K562 (cell line): ENCODE measurements at regions not wholly inside any gene's neighbourhood (a gene's known extent, or its start where the extent isn't known, plus 50 kb on each side); places are given as distances from the start of the nearest gene placed in this dataset.

Experiments
- ATAC-seq: fragments of 200-7000 bp; cut with Tn5 transposase; 3 replicates; pipeline ENCODE4 v1.9.1; 2020; ENCODE audit warnings: moderate library complexity
- BruUV-seq: library from RNA; stranded (reverse); fragments of 400-500 nt; replicated peaks from 2 replicates; lab custom pipeline; 2021; lab: Mats Ljungman, UMichigan
- CTCF ChIA-PET: fragments of 300-600 bp; formaldehyde crosslinking; extraction: SDS; loops from one replicate; lab custom pipeline; 2021; ENCODE audit warnings: low intra/inter-chr PET ratio; lab: Yijun Ruan, JAX
- POLR2A ChIA-PET: fragments of 300-600, 350-650 bp; sonication (Branson Sonifier 250); formaldehyde crosslinking; extraction: SDS; loops from one replicate; lab custom pipeline; 2021; ENCODE audit warnings: antibody characterized with exemption, inconsistent platforms; lab: Yijun Ruan, JAX
- DNase-seq, 4 experiments: peaks; one replicate each; pipeline versions ENCODE4 v3.0.0 to v3.0.0-alpha.2; 2011 to 2018; ENCODE audit warnings: low spot score in 3 of 4, mixed read lengths in 3 of 4; ENCODE audit errors: extremely low read depth in 1 of 4
- FAIRE-seq: peaks from 2 replicates; lab custom pipeline; 2011; peaks lifted over from hg19 to GRCh38; lab: Jason Lieb, UNC
- H2AFZ ChIP-seq: 2 replicates; pipeline ENCODE4 v1.6.0; 2011; ENCODE audit warnings: low read depth, low read length, control low read depth, inconsistent platforms
- H3K27ac ChIP-seq: fragments of 200-600 bp; 3 replicates; pipeline ENCODE4 v1.8.0; 2011; ENCODE audit warnings: low read depth, mild to moderate bottlenecking, control low read depth, inconsistent platforms, low read length, moderate library complexity, mixed read lengths; ENCODE audit errors: extremely low read depth
- H3K27me3 ChIP-seq, 2 experiments: fragments of 300-600 bp in 1 of 2; 2 replicates in 1 of 2; 3 replicates in 1 of 2; pipeline versions ENCODE4 v1.6.0 to v1.8.0; 2011; ENCODE audit warnings: inconsistent platforms in 2 of 2, low read length in 2 of 2, mild to moderate bottlenecking in 1 of 2, mixed read lengths in 1 of 2, moderate library complexity in 1 of 2; ENCODE audit not compliant: control insufficient read depth in 2 of 2, insufficient read depth in 2 of 2
- H3K36me3 ChIP-seq: fragments of 300-600 bp; 3 replicates; pipeline ENCODE4 v1.8.0; 2011; ENCODE audit warnings: mild to moderate bottlenecking, low read length, inconsistent platforms; ENCODE audit not compliant: control insufficient read depth, insufficient read depth
- H3K4me1 ChIP-seq, 2 experiments: fragments of 200-600 bp in 1 of 2; replicated peaks in 1 of 2; 2 replicates in 1 of 2; 3 replicates in 1 of 2; pipeline versions ENCODE4 v1.5.1 to v1.8.0; 2011; ENCODE audit warnings: inconsistent platforms in 2 of 2, low read length in 2 of 2, mild to moderate bottlenecking in 1 of 2, mixed read lengths in 1 of 2, moderate library complexity in 1 of 2; ENCODE audit not compliant: control insufficient read depth in 2 of 2, insufficient read depth in 2 of 2
- H3K4me2 ChIP-seq: 2 replicates; pipeline ENCODE4 v1.6.1; 2011; ENCODE audit warnings: low read length, control low read depth, inconsistent platforms, mixed read lengths; ENCODE audit not compliant: insufficient read depth
- H3K4me3 ChIP-seq: fragments of 200-600 bp; sonication (generic), shearing (Covaris generic); 2 replicates; pipeline ENCODE4 v1.5.1; 2016; ENCODE audit warnings: control low read depth, inconsistent platforms
- H3K79me2 ChIP-seq: fragments of 200-600 bp; 3 replicates; pipeline ENCODE4 v1.8.0; 2011; ENCODE audit warnings: low read length, inconsistent platforms; ENCODE audit not compliant: control insufficient read depth, insufficient read depth
- H3K9ac ChIP-seq, 2 experiments: 2 replicates each; pipeline versions ENCODE4 v1.6.0 to v1.6.1; 2011; ENCODE audit warnings: low read depth in 2 of 2, low read length in 2 of 2, control low read depth in 1 of 2, inconsistent platforms in 1 of 2, mild to moderate bottlenecking in 1 of 2, mixed read lengths in 1 of 2; ENCODE audit not compliant: insufficient read depth in 1 of 2
- H3K9me1 ChIP-seq: one replicate; pipeline ENCODE4 v1.6.0; 2011; ENCODE audit warnings: inconsistent platforms, mild to moderate bottlenecking, low read length, moderate library complexity; ENCODE audit not compliant: control insufficient read depth, insufficient read depth
- H3K9me3 ChIP-seq: replicated peaks from 2 replicates; pipeline ENCODE4 v1.5.1; 2011; ENCODE audit warnings: low read depth, low read length, inconsistent platforms; ENCODE audit not compliant: control insufficient read depth, insufficient read depth
- H4K20me1 ChIP-seq: replicated peaks from 2 replicates; pipeline ENCODE4 v1.6.1; 2011; ENCODE audit warnings: low read length, inconsistent platforms, mixed read lengths; ENCODE audit not compliant: control insufficient read depth, insufficient read depth
- CREBBP ChIP-seq: IDR thresholded peaks from one replicate; pipeline ENCODE4 v1.6.1; 2012; ENCODE audit warnings: low read depth, mild to moderate bottlenecking, control low read depth, inconsistent platforms, low read length
- DMBX1 ChIP-seq: fragments of 250-450 bp; sonication (Bioruptor Pico); IDR thresholded peaks from 2 replicates; pipeline ENCODE4 v1.8.0; 2022; ENCODE audit warnings: inconsistent platforms, mild to moderate bottlenecking, moderate library complexity, borderline replicate concordance
- MCM3 ChIP-seq: fragments of 450-650 bp; IDR thresholded peaks from 2 replicates; pipeline ENCODE4 v1.6.1; 2016
- NFXL1 ChIP-seq: fragments of 450-650 bp; formaldehyde crosslinking; IDR thresholded peaks from 2 replicates; pipeline ENCODE4 v1.4.0; 2021; ENCODE audit warnings: mild to moderate bottlenecking
- NUFIP1 ChIP-seq: fragments of 450-650 bp; IDR thresholded peaks from 2 replicates; pipeline ENCODE4 v1.6.1; 2018; ENCODE audit not compliant: partially characterized antibody
- RFX5 ChIP-seq: IDR thresholded peaks from 2 replicates; pipeline ENCODE4 v1.6.1; 2011; ENCODE audit warnings: low read depth, mild to moderate bottlenecking, improper control_type of control experiment, low read length
- ZEB2 ChIP-seq: fragments of 450-650 bp; IDR thresholded peaks from 2 replicates; pipeline ENCODE4 v1.6.1; 2016
- ZFX ChIP-seq: sonication (generic); formaldehyde crosslinking; IDR thresholded peaks from 2 replicates; pipeline ENCODE4 v1.8.0; 2022; ENCODE audit warnings: mild to moderate bottlenecking, missing genetic modification reagents, moderate library complexity
- WGBS: fragments of 100-300 bp; shearing (Covaris generic); methylation state at CpG from one replicate; pipeline ENCODE4 v1.1.6; 2016; ENCODE audit warnings: low coverage, mixed read lengths; ENCODE audit not compliant: insufficient coverage; ENCODE audit errors: missing lambda C conversion rate; 5-methylcytosine and 5-hydroxymethylcytosine counted together
- in situ Hi-C: fragments of 300-500 bp; cut with MboI; formaldehyde crosslinking; loops from 4 replicates; pipeline ENCODE4 v1.15.0; 2018; ENCODE audit warnings: inconsistent platforms, mixed read lengths
- intact Hi-C: fragments of 100-400 bp; cut with micrococcal nuclease; formaldehyde crosslinking; loops from 2 replicates; pipeline ENCODE4 v1.14.2; 2022
- TF ChIP-seq, protein P1 (sequence below): fragments of 250-450 bp; sonication (Bioruptor Pico); IDR thresholded peaks from 2 replicates; pipeline ENCODE4 v1.8.0; 2022; ENCODE audit warnings: moderate library complexity, mild to moderate bottlenecking, inconsistent platforms
- TF ChIP-seq, protein P2 (sequence below), 2 experiments: IDR thresholded peaks; 2 replicates each; pipeline ENCODE4 v1.6.1; 2011; ENCODE audit warnings: borderline replicate concordance in 1 of 2, control low read depth in 1 of 2, low read depth in 1 of 2, low read length in 1 of 2, mild to moderate bottlenecking in 1 of 2, mixed read lengths in 1 of 2, moderate library complexity in 1 of 2; ENCODE audit not compliant: insufficient read depth in 1 of 2, insufficient read length in 1 of 2, poor library complexity in 1 of 2, severe bottlenecking in 1 of 2; ENCODE audit errors: extremely low read depth in 1 of 2
- TF ChIP-seq, protein P3 (sequence below): sonication (generic); formaldehyde crosslinking; IDR thresholded peaks from 2 replicates; pipeline ENCODE4 v1.8.1; 2023; ENCODE audit warnings: mild to moderate bottlenecking, missing genetic modification reagents
- TF ChIP-seq, protein P4 (sequence below): fragments of 250-450 bp; sonication (Bioruptor Pico); IDR thresholded peaks from 2 replicates; pipeline ENCODE4 v1.8.0; 2022; ENCODE audit warnings: inconsistent platforms, mild to moderate bottlenecking, moderate library complexity, borderline replicate concordance
- TF ChIP-seq, protein P5 (sequence below): sonication (generic); formaldehyde crosslinking; IDR thresholded peaks from 2 replicates; pipeline ENCODE4 v1.8.0; 2022; ENCODE audit warnings: mild to moderate bottlenecking, missing genetic modification reagents
- TF ChIP-seq, protein P6 (sequence below): sonication (generic); formaldehyde crosslinking; IDR thresholded peaks from 2 replicates; pipeline ENCODE4 v1.8.0; 2022; ENCODE audit warnings: mild to moderate bottlenecking, missing genetic modification reagents, borderline replicate concordance
- TF ChIP-seq, protein P7 (sequence below): sonication (generic); formaldehyde crosslinking; IDR thresholded peaks from 2 replicates; pipeline ENCODE4 v1.5.0; 2020; ENCODE audit warnings: missing genetic modification reagents

DNA sequence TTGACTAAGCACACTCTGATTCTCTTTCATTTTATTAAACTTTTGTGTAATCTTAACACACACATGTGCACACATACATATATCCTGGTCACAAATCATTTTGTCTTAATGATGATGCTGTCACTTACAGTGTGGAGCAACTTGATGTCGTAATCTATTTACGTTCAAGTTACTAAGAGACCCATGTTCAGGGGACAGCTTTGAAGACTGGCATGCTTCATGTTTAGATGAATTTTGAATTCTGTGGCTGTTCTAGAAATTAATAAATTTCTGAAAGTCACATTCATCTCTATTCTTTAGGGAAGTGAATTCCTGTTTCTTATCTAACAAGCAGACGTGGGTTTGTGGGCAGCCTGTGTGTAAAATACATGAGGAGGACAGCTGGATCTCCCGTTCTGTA lies 1637.8 kb downstream of the PLA2G4A start:
- H3K4me1 ChIP-seq, result no peaks in the 10 kb centered on the region
- H3K79me2 ChIP-seq, result no peaks in the 10 kb centered on the region
- in situ Hi-C loops (no loop called here), intact Hi-C loops (no loop called here)
- no peak overlapping the region for H3K4me3 ChIP-seq
- H3K4me2 ChIP-seq, result no peak overlapping the region
- no TSS peak for BruUV-seq
- no peak overlapping the region for H3K9ac ChIP-seq
- POLR2A ChIA-PET, result no interaction called here
- no peaks in the 10 kb centered on the region for H4K20me1 ChIP-seq
- no peaks in the 10 kb centered on the region for H3K36me3 ChIP-seq
- no peak for FAIRE-seq
- ATAC-seq, result no peak
- CTCF ChIA-PET, result no interaction called here
- WGBS, result 0% methylated on average over 4 of the region's 4 CpGs
- no peaks in the 10 kb centered on the region for H3K27me3 ChIP-seq
- H2AFZ ChIP-seq, result no peak overlapping the region
- no peak for DNase-seq
- H3K9me1 ChIP-seq, result no peaks in the 10 kb centered on the region
- no peak overlapping the region for H3K27ac ChIP-seq
- H3K9me3 ChIP-seq, result no peaks in the 10 kb centered on the region
- TF ChIP-seq, protein P1, sequence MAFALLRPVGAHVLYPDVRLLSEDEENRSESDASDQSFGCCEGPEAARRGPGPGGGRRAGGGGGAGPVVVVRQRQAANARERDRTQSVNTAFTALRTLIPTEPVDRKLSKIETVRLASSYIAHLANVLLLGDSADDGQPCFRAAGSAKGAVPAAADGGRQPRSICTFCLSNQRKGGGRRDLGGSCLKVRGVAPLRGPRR (CRISPR knock-in tag), result no peak
- TF ChIP-seq MCM3 (no peak), RFX5 (no peak), NUFIP1 (no peak), ZFX (no peak), ZEB2 (no peak), CREBBP (no peak), NFXL1 (no peak), DMBX1 (no peak)
- TF ChIP-seq, protein P2, sequence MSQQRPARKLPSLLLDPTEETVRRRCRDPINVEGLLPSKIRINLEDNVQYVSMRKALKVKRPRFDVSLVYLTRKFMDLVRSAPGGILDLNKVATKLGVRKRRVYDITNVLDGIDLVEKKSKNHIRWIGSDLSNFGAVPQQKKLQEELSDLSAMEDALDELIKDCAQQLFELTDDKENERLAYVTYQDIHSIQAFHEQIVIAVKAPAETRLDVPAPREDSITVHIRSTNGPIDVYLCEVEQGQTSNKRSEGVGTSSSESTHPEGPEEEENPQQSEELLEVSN (IDR thresholded peaks at IDR 0.05; ENCODE audit: borderline replicate concordance in 1 of 2, extremely low read depth in 1 of 2, insufficient read depth in 1 of 2, insufficient read length in 1 of 2, low read depth in 1 of 2, low read length in 1 of 2, poor library complexity in 1 of 2, severe bottlenecking in 1 of 2), result no peak
- TF ChIP-seq, protein P3, sequence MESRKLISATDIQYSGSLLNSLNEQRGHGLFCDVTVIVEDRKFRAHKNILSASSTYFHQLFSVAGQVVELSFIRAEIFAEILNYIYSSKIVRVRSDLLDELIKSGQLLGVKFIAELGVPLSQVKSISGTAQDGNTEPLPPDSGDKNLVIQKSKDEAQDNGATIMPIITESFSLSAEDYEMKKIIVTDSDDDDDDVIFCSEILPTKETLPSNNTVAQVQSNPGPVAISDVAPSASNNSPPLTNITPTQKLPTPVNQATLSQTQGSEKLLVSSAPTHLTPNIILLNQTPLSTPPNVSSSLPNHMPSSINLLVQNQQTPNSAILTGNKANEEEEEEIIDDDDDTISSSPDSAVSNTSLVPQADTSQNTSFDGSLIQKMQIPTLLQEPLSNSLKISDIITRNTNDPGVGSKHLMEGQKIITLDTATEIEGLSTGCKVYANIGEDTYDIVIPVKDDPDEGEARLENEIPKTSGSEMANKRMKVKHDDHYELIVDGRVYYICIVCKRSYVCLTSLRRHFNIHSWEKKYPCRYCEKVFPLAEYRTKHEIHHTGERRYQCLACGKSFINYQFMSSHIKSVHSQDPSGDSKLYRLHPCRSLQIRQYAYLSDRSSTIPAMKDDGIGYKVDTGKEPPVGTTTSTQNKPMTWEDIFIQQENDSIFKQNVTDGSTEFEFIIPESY (CRISPR knock-in tag), result no peak
- TF ChIP-seq, protein P4, sequence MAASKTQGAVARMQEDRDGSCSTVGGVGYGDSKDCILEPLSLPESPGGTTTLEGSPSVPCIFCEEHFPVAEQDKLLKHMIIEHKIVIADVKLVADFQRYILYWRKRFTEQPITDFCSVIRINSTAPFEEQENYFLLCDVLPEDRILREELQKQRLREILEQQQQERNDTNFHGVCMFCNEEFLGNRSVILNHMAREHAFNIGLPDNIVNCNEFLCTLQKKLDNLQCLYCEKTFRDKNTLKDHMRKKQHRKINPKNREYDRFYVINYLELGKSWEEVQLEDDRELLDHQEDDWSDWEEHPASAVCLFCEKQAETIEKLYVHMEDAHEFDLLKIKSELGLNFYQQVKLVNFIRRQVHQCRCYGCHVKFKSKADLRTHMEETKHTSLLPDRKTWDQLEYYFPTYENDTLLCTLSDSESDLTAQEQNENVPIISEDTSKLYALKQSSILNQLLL (CRISPR knock-in tag), result no peak
- TF ChIP-seq, protein P5, sequence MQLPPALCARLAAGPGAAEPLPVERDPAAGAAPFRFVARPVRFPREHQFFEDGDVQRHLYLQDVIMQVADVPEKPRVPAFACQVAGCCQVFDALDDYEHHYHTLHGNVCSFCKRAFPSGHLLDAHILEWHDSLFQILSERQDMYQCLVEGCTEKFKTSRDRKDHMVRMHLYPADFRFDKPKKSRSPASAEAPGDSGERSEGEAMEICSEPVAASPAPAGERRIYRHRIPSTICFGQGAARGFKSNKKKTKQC (CRISPR knock-in tag), result no peak
- TF ChIP-seq, protein P6, sequence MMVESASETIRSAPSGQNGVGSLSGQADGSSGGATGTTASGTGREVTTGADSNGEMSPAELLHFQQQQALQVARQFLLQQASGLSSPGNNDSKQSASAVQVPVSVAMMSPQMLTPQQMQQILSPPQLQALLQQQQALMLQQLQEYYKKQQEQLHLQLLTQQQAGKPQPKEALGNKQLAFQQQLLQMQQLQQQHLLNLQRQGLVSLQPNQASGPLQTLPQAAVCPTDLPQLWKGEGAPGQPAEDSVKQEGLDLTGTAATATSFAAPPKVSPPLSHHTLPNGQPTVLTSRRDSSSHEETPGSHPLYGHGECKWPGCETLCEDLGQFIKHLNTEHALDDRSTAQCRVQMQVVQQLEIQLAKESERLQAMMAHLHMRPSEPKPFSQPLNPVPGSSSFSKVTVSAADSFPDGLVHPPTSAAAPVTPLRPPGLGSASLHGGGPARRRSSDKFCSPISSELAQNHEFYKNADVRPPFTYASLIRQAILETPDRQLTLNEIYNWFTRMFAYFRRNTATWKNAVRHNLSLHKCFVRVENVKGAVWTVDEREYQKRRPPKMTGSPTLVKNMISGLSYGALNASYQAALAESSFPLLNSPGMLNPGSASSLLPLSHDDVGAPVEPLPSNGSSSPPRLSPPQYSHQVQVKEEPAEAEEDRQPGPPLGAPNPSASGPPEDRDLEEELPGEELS (CRISPR knock-in tag), result no peak
- TF ChIP-seq, protein P7, sequence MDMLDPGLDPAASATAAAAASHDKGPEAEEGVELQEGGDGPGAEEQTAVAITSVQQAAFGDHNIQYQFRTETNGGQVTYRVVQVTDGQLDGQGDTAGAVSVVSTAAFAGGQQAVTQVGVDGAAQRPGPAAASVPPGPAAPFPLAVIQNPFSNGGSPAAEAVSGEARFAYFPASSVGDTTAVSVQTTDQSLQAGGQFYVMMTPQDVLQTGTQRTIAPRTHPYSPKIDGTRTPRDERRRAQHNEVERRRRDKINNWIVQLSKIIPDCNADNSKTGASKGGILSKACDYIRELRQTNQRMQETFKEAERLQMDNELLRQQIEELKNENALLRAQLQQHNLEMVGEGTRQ (CRISPR knock-in tag), result no peak
